ENCODE measurements at regions not wholly inside any gene's neighbourhood (a gene's known extent, or its start where the extent isn't known, plus 50 kb on each side); places are given as distances from the start of the nearest gene placed in this dataset.

- TF ChIP-seq CTCF (IDR thresholded peaks at IDR 0.05) = no peak
These were observed 1407.7 kb upstream of the SLC10A2 start for GRCh38 chr13:104473936-104474335.

GRCh38 chr13:104466016-104466415 is 1399.8 kb upstream of the SLC10A2 start:
- TF ChIP-seq CTCF (IDR thresholded peaks at IDR 0.05) = no peak

GRCh38 chr13:104461049-104461448 is 1394.8 kb upstream of the SLC10A2 start:
- TF ChIP-seq CTCF (IDR thresholded peaks at IDR 0.05) = no peak

GRCh38 chr13:104460554-104460953 is 1394.3 kb upstream of the SLC10A2 start:
- no peak for TF ChIP-seq CTCF (IDR thresholded peaks at IDR 0.05)

GRCh38 chr13:104450006-104450405 is 1383.8 kb upstream of the SLC10A2 start:
- TF ChIP-seq CTCF (IDR thresholded peaks at IDR 0.05) = no peak

- TF ChIP-seq CTCF (IDR thresholded peaks at IDR 0.05) = no peak
These were observed 1381.1 kb upstream of the SLC10A2 start for GRCh38 chr13:104447348-104447747.

- no peak for TF ChIP-seq CTCF (IDR thresholded peaks at IDR 0.05)
These were observed 1376.3 kb upstream of the SLC10A2 start for GRCh38 chr13:104442536-104442935.

- no peak for TF ChIP-seq CTCF (IDR thresholded peaks at IDR 0.05)
These were observed 1370.3 kb upstream of the SLC10A2 start for GRCh38 chr13:104436555-104436954.
